Activated CD4-positive, alpha-beta T cell treated with anti-CD3 and anti-CD28 coated beads, Interleukin-2, amount 50 U/mL, for 48 hours (primary cell): ENCODE measurements at regions not wholly inside any gene's neighbourhood (a gene's known extent, or its start where the extent isn't known, plus 50 kb on each side); places are given as distances from the start of the nearest gene placed in this dataset.
A peak's percentile ranks its signal among the peaks of the same experiment; 100 is the strongest.
"Not testable (repeated sequence)": the region's sequence is repeated elsewhere in the genome, so short reads cannot be mapped to it uniquely, and the experiment has no call there.

Experiments
- DNase-seq, 2 experiments: peaks; one replicate each; pipeline ENCODE4 v3.0.0-alpha.2; 2020

GRCh38 chr4:64715741-64716140, 306.5 kb upstream of the TECRL start:
- no peak for DNase-seq

GRCh38 chr4:64713256-64713840, 304.1 kb upstream of the TECRL start:
- no peak for DNase-seq

GRCh38 chr4:64712590-64712989, 303.3 kb upstream of the TECRL start:
- no peak for DNase-seq

- no peak for DNase-seq
Observed at GRCh38 chr4:64705989-64706388, 296.7 kb upstream of the TECRL start.

GRCh38 chr4:64698171-64698570, 288.9 kb upstream of the TECRL start:
- no peak for DNase-seq

- no peak for DNase-seq
Observed at GRCh38 chr4:64682946-64683345, 273.7 kb upstream of the TECRL start.

- DNase-seq = no peak
Observed at GRCh38 chr4:64682481-64682880, 273.2 kb upstream of the TECRL start.

GRCh38 chr4:64673121-64673520, 263.9 kb upstream of the TECRL start:
- DNase-seq = not testable (repeated sequence)

- DNase-seq = no peak
Observed at GRCh38 chr4:64670647-64671046, 261.4 kb upstream of the TECRL start.

GRCh38 chr4:64643841-64644240, 234.6 kb upstream of the TECRL start:
- no peak for DNase-seq

- no peak for DNase-seq
Observed at GRCh38 chr4:64642936-64643335, 233.7 kb upstream of the TECRL start.

- DNase-seq = not testable (repeated sequence)
Observed at GRCh38 chr4:64640402-64640801, 231.2 kb upstream of the TECRL start.

GRCh38 chr4:64625438-64625837, 216.2 kb upstream of the TECRL start:
- no peak for DNase-seq

- no peak for DNase-seq
Observed at GRCh38 chr4:64617800-64618199, 208.6 kb upstream of the TECRL start.

- no peak for DNase-seq
Observed at GRCh38 chr4:64614276-64614675, 205.0 kb upstream of the TECRL start.

- DNase-seq = no peak
Observed at GRCh38 chr4:64613046-64613445, 203.8 kb upstream of the TECRL start.

GRCh38 chr4:64598066-64598465, 188.8 kb upstream of the TECRL start:
- no peak for DNase-seq

GRCh38 chr4:64594723-64595122, 185.5 kb upstream of the TECRL start:
- DNase-seq = no peak

- DNase-seq = no peak
Observed at GRCh38 chr4:64588507-64588906, 179.3 kb upstream of the TECRL start.

GRCh38 chr4:64584981-64585557, 175.8 kb upstream of the TECRL start:
- peak in 1 of 2 experiments; percentile 5 for DNase-seq

- DNase-seq = no peak
Observed at GRCh38 chr4:64584125-64584524, 174.9 kb upstream of the TECRL start.

- no peak for DNase-seq
Observed at GRCh38 chr4:64582492-64582891, 173.2 kb upstream of the TECRL start.

GRCh38 chr4:64581422-64581821, 172.2 kb upstream of the TECRL start:
- DNase-seq = no peak

GRCh38 chr4:64564126-64564525, 154.9 kb upstream of the TECRL start:
- no peak for DNase-seq

- DNase-seq = no peak
Observed at GRCh38 chr4:64559571-64559970, 150.3 kb upstream of the TECRL start.
